ENCODE measurements at regions not wholly inside any gene's neighbourhood (a gene's known extent, or its start where the extent isn't known, plus 50 kb on each side); places are given as distances from the start of the nearest gene placed in this dataset.

- H3K9me3 ChIP-seq, result no peaks in the 10 kb centered on the region
- DNase-seq, result no peak
- no peaks in the 10 kb centered on the region for H3K4me1 ChIP-seq (ENCODE audit: insufficient read depth)
- H3K27ac ChIP-seq, result no peak overlapping the region
- intact Hi-C loops (cut with DNase I), result no loop called here
- no peaks in the 10 kb centered on the region for H3K36me3 ChIP-seq
- H3K4me3 ChIP-seq, result no peak overlapping the region
- WGBS, 3 donors, result 86 to 92% (median 88%) methylated on average over 4 of the region's 4 CpGs
- no peaks in the 10 kb centered on the region for H3K27me3 ChIP-seq
- TF ChIP-seq EP300 (IDR thresholded peaks at IDR 0.05) (no peak), POLR2A (IDR thresholded peaks at IDR 0.05) (no peak), CTCF (IDR thresholded peaks at IDR 0.05) (no peak)
Measured at GRCh38 chr9:16976427-16976826, 106.0 kb upstream of the BNC2 start.

GRCh38 chr9:16974436-16974835, 104.0 kb upstream of the BNC2 start:
- no peak overlapping the region for H3K4me3 ChIP-seq
- H3K9me3 ChIP-seq, result no peaks in the 10 kb centered on the region
- 35 to 47% (median 36%) methylated on average over 5 of the region's 5 CpGs for WGBS, 3 donors
- H3K36me3 ChIP-seq, result no peaks in the 10 kb centered on the region
- H3K27ac ChIP-seq, result no peak overlapping the region
- H3K4me1 ChIP-seq (ENCODE audit: insufficient read depth), result no peaks in the 10 kb centered on the region
- H3K27me3 ChIP-seq, result no peaks in the 10 kb centered on the region
- intact Hi-C loops (cut with DNase I), result no loop called here
- DNase-seq, result no peak
- TF ChIP-seq CTCF (IDR thresholded peaks at IDR 0.05), result no peak
- TF ChIP-seq EP300 (IDR thresholded peaks at IDR 0.05), result no peak
- no peak for TF ChIP-seq POLR2A (IDR thresholded peaks at IDR 0.05)

GRCh38 chr9:16970321-16970720, 99.9 kb upstream of the BNC2 start:
- no peaks in the 10 kb centered on the region for H3K4me1 ChIP-seq (ENCODE audit: insufficient read depth)
- 92 to 94% (median 93%) methylated on average over 3 of the region's 3 CpGs for WGBS, 3 donors
- no peaks in the 10 kb centered on the region for H3K9me3 ChIP-seq
- TF ChIP-seq POLR2A (IDR thresholded peaks at IDR 0.05) (no peak), EP300 (IDR thresholded peaks at IDR 0.05) (no peak), CTCF (IDR thresholded peaks at IDR 0.05) (no peak)
- no peaks in the 10 kb centered on the region for H3K36me3 ChIP-seq
- H3K4me3 ChIP-seq, result no peak overlapping the region
- intact Hi-C loops (cut with DNase I), result no loop called here
- DNase-seq, result no peak
- H3K27ac ChIP-seq, result no peak overlapping the region
- no peaks in the 10 kb centered on the region for H3K27me3 ChIP-seq

- no peak overlapping the region for H3K4me3 ChIP-seq
- H3K4me1 ChIP-seq (ENCODE audit: insufficient read depth), result no peaks in the 10 kb centered on the region
- no peak for DNase-seq
- TF ChIP-seq EP300 (IDR thresholded peaks at IDR 0.05) (no peak), CTCF (IDR thresholded peaks at IDR 0.05) (no peak), POLR2A (IDR thresholded peaks at IDR 0.05) (no peak)
- intact Hi-C loops (cut with DNase I), result no loop called here
- H3K36me3 ChIP-seq, result no peaks in the 10 kb centered on the region
- no peak overlapping the region for H3K27ac ChIP-seq
- H3K27me3 ChIP-seq, result no peaks in the 10 kb centered on the region
- no peaks in the 10 kb centered on the region for H3K9me3 ChIP-seq
- WGBS, 3 donors, result 92 to 94% (median 93%) methylated on average over 10 of the region's 10 CpGs
Measured at GRCh38 chr9:16964228-16964627, 93.8 kb upstream of the BNC2 start.

- DNase-seq, result no peak
- intact Hi-C loops (cut with DNase I), result no loop called here
Measured at GRCh38 chr9:16960084-16960483, 89.6 kb upstream of the BNC2 start.

More at GRCh38 chr9:16960084-16960483, 89.6 kb upstream of the BNC2 start:
- Histone ChIP-seq H3K36me3 (no peaks in the 10 kb centered on the region), H3K4me1 (ENCODE audit: insufficient read depth) (no peaks in the 10 kb centered on the region), H3K27ac (no peak overlapping the region), H3K27me3 (no peaks in the 10 kb centered on the region), H3K9me3 (no peaks in the 10 kb centered on the region), H3K4me3 (no peak overlapping the region)
- WGBS, 3 donors, result 91 to 94% (median 93%) methylated on average over 2 of the region's 2 CpGs
- no peak for TF ChIP-seq POLR2A (IDR thresholded peaks at IDR 0.05)
- no peak for TF ChIP-seq CTCF (IDR thresholded peaks at IDR 0.05)
- TF ChIP-seq EP300 (IDR thresholded peaks at IDR 0.05), result no peak
